T47D (cell line): ENCODE measurements at regions not wholly inside any gene's neighbourhood (a gene's known extent, or its start where the extent isn't known, plus 50 kb on each side); places are given as distances from the start of the nearest gene placed in this dataset.

Source experiments
- DNase-seq, 2 experiments: peaks; one replicate each; pipeline versions ENCODE4 v3.0.0 to v3.0.0-alpha.2; 2011 to 2012; ENCODE audit warnings: low read depth in 1 of 2, low spot score in 1 of 2
- JUND ChIP-seq: IDR thresholded peaks from 2 replicates; pipeline ENCODE4 v1.6.1; 2012; ENCODE audit warnings: low read depth
- in situ Hi-C: cut with HindIII; loops from 2 replicates; pipeline ENCODE4 v1.10.0; 2016; ENCODE audit warnings: low sequenced_read_pairs, low pct_unique_long_range_greater_than_20kb

- TF ChIP-seq JUND: no peak
- in situ Hi-C loops: no loop called here
- DNase-seq: no peak
These were observed 54.0 kb upstream of the CNOT6 start for GRCh38 chr5:180439911-180440769.

GRCh38 chr5:180441564-180442051 lies 52.6 kb upstream of the CNOT6 start:
- no peak for DNase-seq
- in situ Hi-C loops: no loop called here
- TF ChIP-seq JUND: no peak
